ENCODE measurements at regions not wholly inside any gene's neighbourhood (a gene's known extent, or its start where the extent isn't known, plus 50 kb on each side); places are given as distances from the start of the nearest gene placed in this dataset.
"Not testable (repeated sequence)": the region's sequence is repeated elsewhere in the genome, so short reads cannot be mapped to it uniquely, and the experiment has no call there.

DNA sequence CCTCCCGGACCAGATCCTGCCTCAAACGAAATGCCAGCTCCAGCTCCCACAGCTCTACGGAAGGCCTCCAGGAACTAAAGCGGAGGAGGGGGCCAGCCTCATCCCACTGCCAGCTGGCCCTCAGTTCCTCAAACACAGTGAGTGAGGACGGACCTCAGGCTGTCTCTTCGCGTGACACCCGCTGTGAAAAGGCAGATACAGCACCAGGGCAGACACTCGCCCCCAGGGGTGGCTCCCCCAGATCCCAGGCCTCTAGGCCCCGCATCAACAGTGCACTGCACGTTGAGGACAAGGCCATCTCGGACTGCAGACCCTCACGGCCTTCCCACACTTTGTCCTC lies 149.9 kb upstream of the C1QTNF3 start:
- H3K9me2 ChIP-seq (ENCODE audit: insufficient read depth); H3K27ac ChIP-seq; H2AFZ ChIP-seq; H3K36me3 ChIP-seq (ENCODE audit: low read depth); H4K20me1 ChIP-seq (ENCODE audit: insufficient read depth); H3K79me2 ChIP-seq (ENCODE audit: low read depth); BruUV-seq (replicated peaks); H3F3A ChIP-seq (ENCODE audit: insufficient read depth, low read depth); H3K9me3 ChIP-seq (ENCODE audit: insufficient read depth, low read depth); intact Hi-C loops (cut with micrococcal nuclease; ENCODE audit: unreplicated experiment); POLR2A ChIA-PET (ENCODE audit: unreplicated experiment); H3K4me1 ChIP-seq (replicated peaks; ENCODE audit: insufficient read depth); H3K27me3 ChIP-seq (ENCODE audit: insufficient read depth, low read depth); H3K4me3 ChIP-seq; CTCF ChIA-PET; H3K4me2 ChIP-seq: not testable (repeated sequence)
- DNase-seq: peak in 1 of 2 experiments; percentile 10

- H3K9me3 ChIP-seq (ENCODE audit: insufficient read depth, low read depth); H4K20me1 ChIP-seq (ENCODE audit: insufficient read depth); H3K9me2 ChIP-seq (ENCODE audit: insufficient read depth); DNase-seq; H3K27me3 ChIP-seq (ENCODE audit: insufficient read depth, low read depth); H3K79me2 ChIP-seq (ENCODE audit: low read depth); POLR2A ChIA-PET (ENCODE audit: unreplicated experiment); H3K36me3 ChIP-seq (ENCODE audit: low read depth); intact Hi-C loops (cut with micrococcal nuclease; ENCODE audit: unreplicated experiment); CTCF ChIA-PET; H2AFZ ChIP-seq; H3F3A ChIP-seq (ENCODE audit: insufficient read depth, low read depth); H3K4me1 ChIP-seq (replicated peaks; ENCODE audit: insufficient read depth); H3K27ac ChIP-seq; H3K4me3 ChIP-seq; BruUV-seq (replicated peaks); H3K4me2 ChIP-seq: not testable (repeated sequence)
These were observed 150.3 kb upstream of the C1QTNF3 start for GRCh38 chr5:34193297-34193696.

GRCh38 chr5:34193804-34194203 lies 150.8 kb upstream of the C1QTNF3 start:
- H3K9me3 ChIP-seq (ENCODE audit: insufficient read depth, low read depth); intact Hi-C loops (cut with micrococcal nuclease; ENCODE audit: unreplicated experiment); BruUV-seq (replicated peaks); H3K9me2 ChIP-seq (ENCODE audit: insufficient read depth); CTCF ChIA-PET; H4K20me1 ChIP-seq (ENCODE audit: insufficient read depth); DNase-seq; H3K27me3 ChIP-seq (ENCODE audit: insufficient read depth, low read depth); H2AFZ ChIP-seq; H3K79me2 ChIP-seq (ENCODE audit: low read depth); POLR2A ChIA-PET (ENCODE audit: unreplicated experiment); H3K27ac ChIP-seq; H3F3A ChIP-seq (ENCODE audit: insufficient read depth, low read depth); H3K4me3 ChIP-seq; H3K4me2 ChIP-seq; H3K4me1 ChIP-seq (replicated peaks; ENCODE audit: insufficient read depth); H3K36me3 ChIP-seq (ENCODE audit: low read depth): not testable (repeated sequence)

DNA sequence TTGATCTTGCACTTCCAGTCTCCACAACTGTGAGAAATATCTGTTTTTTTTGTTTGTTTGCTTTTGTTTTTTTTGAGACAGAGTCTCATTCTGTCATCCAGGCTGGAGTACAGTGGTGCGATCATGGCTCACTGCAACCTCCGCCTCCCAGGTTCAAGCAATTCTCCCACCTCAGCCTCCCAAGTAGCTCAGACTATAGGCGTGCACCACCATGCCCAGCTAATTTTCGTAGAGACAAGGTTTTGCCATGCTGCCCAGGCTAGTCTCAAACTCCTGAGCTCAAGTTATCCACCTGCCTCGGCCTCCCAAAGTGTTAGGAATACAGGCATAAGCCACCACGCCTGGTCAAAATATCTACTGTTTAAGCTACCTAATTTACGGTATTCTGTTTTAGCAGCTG lies 153.1 kb upstream of the C1QTNF3 start:
- H3K27me3 ChIP-seq (ENCODE audit: insufficient read depth, low read depth); POLR2A ChIA-PET (ENCODE audit: unreplicated experiment); DNase-seq; H3K9me2 ChIP-seq (ENCODE audit: insufficient read depth); H3K4me2 ChIP-seq; H3K4me3 ChIP-seq; H3K36me3 ChIP-seq (ENCODE audit: low read depth); H2AFZ ChIP-seq; H3K9me3 ChIP-seq (ENCODE audit: insufficient read depth, low read depth); CTCF ChIA-PET; H3F3A ChIP-seq (ENCODE audit: insufficient read depth, low read depth); intact Hi-C loops (cut with micrococcal nuclease; ENCODE audit: unreplicated experiment); H4K20me1 ChIP-seq (ENCODE audit: insufficient read depth); H3K27ac ChIP-seq; H3K79me2 ChIP-seq (ENCODE audit: low read depth); H3K4me1 ChIP-seq (replicated peaks; ENCODE audit: insufficient read depth): not testable (repeated sequence)
- BruUV-seq (replicated peaks): TSS peak; percentile 25

GRCh38 chr5:34205347-34205746 lies 162.3 kb upstream of the C1QTNF3 start:
- not testable (repeated sequence) for H3K9me3 ChIP-seq (ENCODE audit: insufficient read depth, low read depth)

DNA sequence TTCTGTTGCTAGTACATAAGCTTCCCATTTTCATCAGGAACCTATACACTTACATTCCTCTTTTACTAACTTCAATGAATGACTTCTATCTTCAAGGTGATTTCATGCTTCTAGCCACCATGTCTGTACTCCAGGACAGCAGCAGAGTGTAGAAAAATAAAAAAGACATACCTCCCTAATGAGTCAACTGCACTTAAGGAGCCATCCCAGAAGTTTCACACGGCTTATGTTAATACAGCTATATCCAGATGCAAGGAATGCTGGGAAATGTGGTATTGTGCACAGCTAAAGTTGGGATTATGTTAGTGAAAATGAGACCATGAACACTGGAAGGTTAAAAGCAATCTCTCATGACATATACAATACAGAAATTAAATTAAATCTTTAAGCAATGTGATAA lies 174.4 kb upstream of the C1QTNF3 start:
- H3K36me3 ChIP-seq (ENCODE audit: low read depth); POLR2A ChIA-PET (ENCODE audit: unreplicated experiment); BruUV-seq (replicated peaks); H3K4me3 ChIP-seq; intact Hi-C loops (cut with micrococcal nuclease; ENCODE audit: unreplicated experiment); H2AFZ ChIP-seq; H3K79me2 ChIP-seq (ENCODE audit: low read depth); H3K4me2 ChIP-seq; H4K20me1 ChIP-seq (ENCODE audit: insufficient read depth); H3K4me1 ChIP-seq (replicated peaks; ENCODE audit: insufficient read depth); CTCF ChIA-PET; H3F3A ChIP-seq (ENCODE audit: insufficient read depth, low read depth); H3K27me3 ChIP-seq (ENCODE audit: insufficient read depth, low read depth); H3K27ac ChIP-seq; H3K9me3 ChIP-seq (ENCODE audit: insufficient read depth, low read depth); H3K9me2 ChIP-seq (ENCODE audit: insufficient read depth): not testable (repeated sequence)
- DNase-seq: peak in 1 of 2 experiments; percentile 34

More at GRCh38 chr5:34205347-34205746, 162.3 kb upstream of the C1QTNF3 start:
- H3K27me3 ChIP-seq (ENCODE audit: insufficient read depth, low read depth); H3K27ac ChIP-seq; H3K4me2 ChIP-seq; intact Hi-C loops (cut with micrococcal nuclease; ENCODE audit: unreplicated experiment); H3K4me1 ChIP-seq (replicated peaks; ENCODE audit: insufficient read depth); H3K36me3 ChIP-seq (ENCODE audit: low read depth); H3F3A ChIP-seq (ENCODE audit: insufficient read depth, low read depth); H4K20me1 ChIP-seq (ENCODE audit: insufficient read depth); H3K79me2 ChIP-seq (ENCODE audit: low read depth); POLR2A ChIA-PET (ENCODE audit: unreplicated experiment); BruUV-seq (replicated peaks); H3K9me2 ChIP-seq (ENCODE audit: insufficient read depth); CTCF ChIA-PET; DNase-seq; H3K4me3 ChIP-seq; H2AFZ ChIP-seq: not testable (repeated sequence)

- H3K4me1 ChIP-seq (replicated peaks; ENCODE audit: insufficient read depth); H3K9me3 ChIP-seq (ENCODE audit: insufficient read depth, low read depth); DNase-seq; BruUV-seq (replicated peaks); H3K27me3 ChIP-seq (ENCODE audit: insufficient read depth, low read depth); H3K4me2 ChIP-seq; H3K27ac ChIP-seq; POLR2A ChIA-PET (ENCODE audit: unreplicated experiment); CTCF ChIA-PET; H3K9me2 ChIP-seq (ENCODE audit: insufficient read depth); intact Hi-C loops (cut with micrococcal nuclease; ENCODE audit: unreplicated experiment); H2AFZ ChIP-seq; H4K20me1 ChIP-seq (ENCODE audit: insufficient read depth); H3K36me3 ChIP-seq (ENCODE audit: low read depth); H3F3A ChIP-seq (ENCODE audit: insufficient read depth, low read depth); H3K79me2 ChIP-seq (ENCODE audit: low read depth); H3K4me3 ChIP-seq: not testable (repeated sequence)
These were observed 178.5 kb upstream of the C1QTNF3 start for GRCh38 chr5:34221329-34222073.

- H3K79me2 ChIP-seq (ENCODE audit: low read depth); H3K4me3 ChIP-seq; H3K4me2 ChIP-seq; BruUV-seq (replicated peaks); H3K4me1 ChIP-seq (replicated peaks; ENCODE audit: insufficient read depth); H2AFZ ChIP-seq; CTCF ChIA-PET; H3K27ac ChIP-seq; H3K9me3 ChIP-seq (ENCODE audit: insufficient read depth, low read depth); H3F3A ChIP-seq (ENCODE audit: insufficient read depth, low read depth); H3K36me3 ChIP-seq (ENCODE audit: low read depth); H3K9me2 ChIP-seq (ENCODE audit: insufficient read depth); intact Hi-C loops (cut with micrococcal nuclease; ENCODE audit: unreplicated experiment); H4K20me1 ChIP-seq (ENCODE audit: insufficient read depth); POLR2A ChIA-PET (ENCODE audit: unreplicated experiment); DNase-seq; H3K27me3 ChIP-seq (ENCODE audit: insufficient read depth, low read depth): not testable (repeated sequence)
These were observed 180.1 kb upstream of the C1QTNF3 start for GRCh38 chr5:34223158-34223557.

All from PC-9 (cell line).